Upper lobe of left lung (tissue), 4 donors: ENCODE measurements at regions not wholly inside any gene's neighbourhood (a gene's known extent, or its start where the extent isn't known, plus 50 kb on each side); places are given as distances from the start of the nearest gene placed in this dataset.

ENCODE experiments used
- POLR2A ChIP-seq, 4 donors: fragments of 450-650 bp; IDR thresholded peaks; one replicate each; pipeline ENCODE4 v1.5.1; 2016 to 2017; ENCODE audit warnings: antibody characterized with exemption in 4 of 4, mild to moderate bottlenecking in 2 of 4
- TF ChIP-seq, protein P1 (sequence below), 6 experiments: fragments of 450-650 bp in 4 of 6; fragments of 200-600 bp in 2 of 6; sonication (generic) in 2 of 6; IDR thresholded peaks; one replicate each; pipeline ENCODE4 v1.5.1; 2016 to 2019; ENCODE audit warnings: antibody characterized with exemption in 6 of 6

DNA sequence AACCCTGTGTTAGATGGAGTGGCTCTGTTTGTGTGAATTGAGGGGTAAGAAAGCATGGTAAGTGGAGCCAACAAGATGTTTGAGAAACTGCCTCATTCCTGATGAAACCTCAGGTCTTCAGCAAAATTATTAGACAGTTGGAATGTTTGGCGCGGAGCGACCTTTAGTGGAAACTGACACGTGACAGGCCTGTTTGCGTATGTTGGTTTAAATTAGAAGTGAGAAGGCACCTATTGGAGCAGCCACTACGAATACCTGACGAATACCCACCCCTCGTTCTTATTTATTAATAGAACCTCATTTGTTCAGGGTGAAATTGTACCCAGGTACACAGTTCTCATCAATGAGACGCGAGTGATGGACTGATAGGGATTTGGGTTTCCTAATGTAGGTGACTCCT lies 63.2 kb upstream of the MIR17HG start:
- TF ChIP-seq, protein P1, sequence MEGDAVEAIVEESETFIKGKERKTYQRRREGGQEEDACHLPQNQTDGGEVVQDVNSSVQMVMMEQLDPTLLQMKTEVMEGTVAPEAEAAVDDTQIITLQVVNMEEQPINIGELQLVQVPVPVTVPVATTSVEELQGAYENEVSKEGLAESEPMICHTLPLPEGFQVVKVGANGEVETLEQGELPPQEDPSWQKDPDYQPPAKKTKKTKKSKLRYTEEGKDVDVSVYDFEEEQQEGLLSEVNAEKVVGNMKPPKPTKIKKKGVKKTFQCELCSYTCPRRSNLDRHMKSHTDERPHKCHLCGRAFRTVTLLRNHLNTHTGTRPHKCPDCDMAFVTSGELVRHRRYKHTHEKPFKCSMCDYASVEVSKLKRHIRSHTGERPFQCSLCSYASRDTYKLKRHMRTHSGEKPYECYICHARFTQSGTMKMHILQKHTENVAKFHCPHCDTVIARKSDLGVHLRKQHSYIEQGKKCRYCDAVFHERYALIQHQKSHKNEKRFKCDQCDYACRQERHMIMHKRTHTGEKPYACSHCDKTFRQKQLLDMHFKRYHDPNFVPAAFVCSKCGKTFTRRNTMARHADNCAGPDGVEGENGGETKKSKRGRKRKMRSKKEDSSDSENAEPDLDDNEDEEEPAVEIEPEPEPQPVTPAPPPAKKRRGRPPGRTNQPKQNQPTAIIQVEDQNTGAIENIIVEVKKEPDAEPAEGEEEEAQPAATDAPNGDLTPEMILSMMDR (IDR thresholded peaks at IDR 0.05): no peak
- TF ChIP-seq POLR2A (IDR thresholded peaks at IDR 0.05): no peak
